GM18861 (cell line): ENCODE measurements at regions not wholly inside any gene's neighbourhood (a gene's known extent, or its start where the extent isn't known, plus 50 kb on each side); places are given as distances from the start of the nearest gene placed in this dataset.

Source experiments
- ATAC-seq: cut with Tn5 transposase; IDR thresholded peaks from one replicate; pipeline ENCODE4 v1.9.1; 2021; ENCODE audit not compliant: unreplicated experiment

DNA sequence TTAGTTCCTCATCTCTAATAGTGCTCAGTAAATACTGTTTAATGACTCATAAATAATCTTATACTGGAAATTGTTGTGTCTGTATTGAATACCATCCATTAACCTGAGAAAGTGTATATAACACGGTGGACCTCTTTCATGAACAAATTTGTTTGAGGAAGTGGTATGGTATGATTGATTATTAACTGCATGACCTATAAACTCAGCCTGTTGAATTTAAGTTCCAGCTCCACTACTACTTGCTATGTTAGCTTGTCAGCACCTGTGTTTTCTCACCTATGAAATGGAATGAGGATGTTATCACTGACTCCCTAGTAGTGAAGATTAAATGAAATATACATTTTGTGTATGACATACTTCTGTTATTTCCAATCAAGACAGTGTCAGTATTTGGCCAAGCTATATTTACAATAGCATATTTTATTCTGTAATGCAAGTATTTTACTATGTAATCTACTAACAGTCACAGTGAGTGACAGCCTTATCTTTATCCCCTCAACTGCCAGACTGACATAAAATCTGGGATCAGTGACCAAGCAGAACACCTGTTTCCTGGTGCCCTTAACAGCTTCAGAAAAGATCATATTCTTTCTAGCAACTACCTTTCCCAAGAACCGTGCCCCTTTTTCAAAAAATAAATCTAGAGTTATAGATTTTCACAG is 77.3 kb upstream of the ITGA1 start:
- peak; percentile 89 for ATAC-seq

DNA sequence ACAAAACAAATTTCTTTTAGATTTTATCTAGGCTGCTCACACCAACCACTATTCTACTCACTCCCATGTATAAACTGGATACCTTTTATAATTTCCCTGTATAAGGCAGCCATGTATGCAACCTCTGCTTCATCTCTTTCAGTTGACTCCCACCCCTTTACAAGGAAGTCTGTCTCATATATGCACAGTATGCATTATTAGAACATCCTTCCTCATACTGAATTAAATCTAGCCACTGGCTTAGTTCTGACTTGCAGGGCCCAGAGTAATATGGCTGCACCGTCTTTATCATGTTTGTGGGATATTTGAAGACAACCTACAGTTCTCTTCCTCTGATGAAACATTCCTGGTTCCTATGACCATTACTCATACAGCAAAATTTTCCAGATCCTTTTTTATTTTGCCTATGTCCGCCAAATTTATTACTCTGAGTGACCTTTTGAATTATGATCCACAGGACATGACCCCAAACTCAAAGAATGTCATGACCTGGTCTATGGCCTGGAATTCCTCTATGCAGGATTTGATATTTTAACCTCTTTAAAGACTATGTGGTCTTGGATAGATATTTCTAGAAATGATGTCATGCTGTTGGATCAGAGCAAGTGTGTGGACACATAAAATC is 76.6 kb upstream of the ITGA1 start:
- no peak for ATAC-seq

DNA sequence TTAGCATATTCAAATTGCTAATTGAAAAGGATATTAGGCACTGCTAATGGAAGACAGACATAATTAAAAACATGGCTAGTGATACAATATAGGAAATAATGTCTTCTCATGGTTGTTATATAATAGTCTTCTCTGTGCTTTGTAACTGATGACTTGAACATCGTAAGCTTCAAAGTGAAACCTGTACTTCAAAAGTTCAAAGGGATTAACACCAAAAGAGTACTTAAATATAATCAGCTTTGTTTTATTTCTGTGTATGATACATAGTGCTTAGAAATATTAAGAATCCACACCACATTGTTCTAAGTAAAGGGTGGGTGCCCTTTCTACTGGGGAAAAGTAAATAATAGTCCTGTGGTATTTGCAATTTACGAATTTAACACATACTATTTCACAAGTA is 75.4 kb upstream of the ITGA1 start:
- ATAC-seq: no peak

DNA sequence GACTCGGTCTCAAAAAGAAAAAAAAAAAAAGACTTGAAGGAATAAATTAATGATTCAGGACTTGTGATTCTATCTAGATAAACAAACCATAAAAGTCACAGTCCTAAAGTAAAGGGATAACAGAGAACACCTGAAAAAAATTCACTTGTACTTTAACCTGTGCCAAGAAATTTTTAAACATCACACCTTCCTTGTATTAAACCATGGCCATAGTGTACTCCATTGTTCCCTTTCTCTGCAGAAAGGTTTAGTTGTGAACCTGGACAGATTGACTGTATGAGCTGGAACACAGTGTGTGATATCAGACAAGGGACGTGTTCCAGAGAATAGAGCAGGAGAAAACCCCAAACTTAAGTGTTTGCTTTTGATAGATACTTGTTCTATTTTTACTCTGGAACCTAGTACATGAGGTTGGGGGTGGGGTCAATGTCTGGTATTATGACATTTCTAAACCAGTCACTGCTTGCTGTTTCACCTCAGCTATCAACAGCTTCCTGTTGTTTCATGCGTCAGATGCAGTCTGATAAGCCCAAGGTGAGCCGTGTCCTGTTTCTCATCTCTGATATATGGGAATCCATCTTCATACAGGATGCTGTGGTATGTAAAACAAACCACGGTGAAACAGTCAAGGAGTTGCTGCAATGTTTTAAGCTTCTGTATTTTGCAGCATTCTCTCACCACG is 62.5 kb upstream of the ITGA1 start:
- ATAC-seq: peak; percentile 90

DNA sequence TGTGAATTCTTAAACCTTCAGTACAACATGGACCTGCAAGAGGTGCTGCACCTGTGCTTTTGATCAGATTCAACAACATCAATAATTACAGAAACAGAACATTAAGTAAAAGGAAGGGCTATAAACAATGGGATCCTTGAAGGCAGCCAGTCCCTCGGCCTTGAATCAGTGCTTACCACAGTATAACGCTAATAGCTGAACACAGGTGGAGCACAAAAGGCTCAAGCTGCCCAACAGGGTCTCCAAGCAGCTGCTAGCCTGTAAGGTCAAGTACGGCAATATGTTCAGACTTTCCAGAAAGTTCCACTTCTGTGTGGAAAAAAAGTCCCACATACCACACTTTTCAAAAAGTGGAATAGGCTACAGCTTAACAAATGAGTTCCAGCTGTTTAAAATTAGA is 61.9 kb upstream of the ITGA1 start:
- no peak for ATAC-seq

DNA sequence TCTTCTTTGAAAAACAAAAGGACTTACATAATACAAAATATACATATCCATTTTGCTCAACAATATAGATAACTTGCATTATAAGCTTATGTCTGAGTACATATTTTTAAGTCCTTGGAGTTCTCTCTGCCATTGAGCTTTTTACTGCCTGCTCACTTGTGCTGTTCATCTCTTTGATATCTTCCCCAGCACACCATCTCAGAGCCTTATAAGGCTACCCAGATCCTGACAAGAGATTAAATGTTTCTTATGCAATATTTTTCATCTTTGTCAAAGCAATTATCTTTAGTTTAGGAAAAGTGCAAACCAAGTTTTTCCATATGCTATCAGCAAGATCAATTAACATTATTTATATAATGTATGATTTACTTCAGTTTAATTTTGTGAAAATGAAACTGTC is 60.7 kb upstream of the ITGA1 start:
- no peak for ATAC-seq

DNA sequence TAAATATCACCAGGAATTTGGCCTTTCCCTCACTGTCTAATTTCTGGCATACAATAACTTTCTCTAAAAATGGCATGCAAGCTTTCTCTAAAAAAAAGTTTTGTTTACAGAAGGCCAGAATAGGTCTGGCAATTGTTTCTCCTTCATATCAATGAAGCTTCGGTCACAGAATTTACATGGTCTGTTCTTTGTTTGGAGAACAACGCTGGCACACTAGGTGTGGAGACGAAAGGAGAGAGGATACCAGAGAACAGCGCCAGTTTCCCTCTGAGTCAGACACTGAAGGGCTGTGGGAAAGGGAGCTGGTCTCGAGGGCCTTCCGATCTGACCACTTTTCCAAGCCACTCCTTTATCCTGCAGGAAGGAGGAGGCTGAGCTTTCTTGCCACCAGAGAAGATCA is 60.1 kb upstream of the ITGA1 start:
- no peak for ATAC-seq

DNA sequence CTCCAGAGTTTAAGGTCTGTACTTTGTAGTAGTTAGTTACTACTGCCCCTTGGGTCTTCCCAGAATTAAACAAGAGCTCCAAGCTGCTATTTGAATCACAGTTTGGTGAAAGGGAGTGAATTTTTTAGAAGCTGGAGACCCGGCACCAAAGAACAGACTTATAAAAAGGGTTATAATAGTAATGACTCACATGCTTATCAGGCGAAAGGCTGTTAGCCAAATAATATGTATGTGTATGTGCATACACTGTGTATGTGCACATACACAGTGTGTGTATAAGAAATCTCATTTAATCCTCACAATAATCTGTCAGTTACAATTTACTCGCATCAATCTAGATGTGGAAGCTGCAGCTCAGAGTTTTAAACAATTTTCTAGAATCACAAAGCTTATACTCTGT is 59.5 kb upstream of the ITGA1 start:
- no peak for ATAC-seq

DNA sequence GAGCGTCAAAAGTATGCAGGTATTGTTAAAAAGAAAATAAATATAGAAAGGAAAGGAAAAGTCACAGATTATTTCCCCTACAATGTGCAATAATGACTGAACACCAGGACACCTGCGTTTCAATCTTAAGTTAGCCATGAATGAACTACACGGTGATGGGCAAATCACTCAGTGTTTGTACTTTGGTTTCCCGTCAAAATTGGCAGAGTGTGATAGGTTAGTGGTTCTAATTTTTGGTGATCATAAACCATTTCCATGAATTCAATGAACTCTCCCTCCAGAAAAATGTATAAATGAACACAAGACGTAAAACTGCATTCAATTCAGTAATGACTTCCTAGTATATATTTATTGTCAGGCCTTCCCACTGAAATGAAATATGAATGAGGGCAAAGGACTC is 59.0 kb upstream of the ITGA1 start:
- ATAC-seq: no peak

DNA sequence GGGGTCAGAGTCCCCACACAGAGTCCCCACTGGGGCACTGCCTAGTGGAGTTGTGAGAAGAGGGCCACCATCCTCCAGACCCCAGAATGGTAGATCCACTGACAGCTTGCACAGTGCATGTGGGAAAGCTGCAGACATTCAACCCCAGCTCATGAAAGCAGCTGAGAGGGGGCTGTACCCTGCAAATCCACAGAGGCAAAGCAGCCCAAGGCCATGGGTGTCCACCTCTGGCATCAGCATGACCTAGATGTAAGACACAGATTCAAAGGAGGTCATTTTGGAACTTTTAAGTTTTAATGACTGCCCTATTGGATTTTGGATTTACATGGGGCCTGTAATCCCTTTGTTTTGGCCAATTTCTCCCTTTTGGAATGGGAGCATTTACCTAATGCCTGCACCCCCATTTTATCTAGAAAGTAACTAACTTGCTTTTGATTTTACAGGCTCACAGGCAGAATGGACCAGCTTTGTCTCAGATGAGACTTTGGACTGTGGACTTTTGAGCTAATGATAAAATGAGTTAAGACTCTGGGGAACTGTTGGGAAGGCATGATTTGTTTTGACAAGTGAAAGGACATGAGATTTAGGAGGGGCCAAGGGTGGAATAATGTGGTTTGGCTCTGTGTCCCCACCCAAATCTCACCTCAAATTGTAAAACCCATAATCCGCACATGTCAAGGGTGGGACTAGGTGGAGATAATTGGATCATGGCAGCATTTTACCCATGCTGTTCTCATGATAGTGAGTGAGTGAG is 56.3 kb upstream of the ITGA1 start:
- no peak for ATAC-seq

DNA sequence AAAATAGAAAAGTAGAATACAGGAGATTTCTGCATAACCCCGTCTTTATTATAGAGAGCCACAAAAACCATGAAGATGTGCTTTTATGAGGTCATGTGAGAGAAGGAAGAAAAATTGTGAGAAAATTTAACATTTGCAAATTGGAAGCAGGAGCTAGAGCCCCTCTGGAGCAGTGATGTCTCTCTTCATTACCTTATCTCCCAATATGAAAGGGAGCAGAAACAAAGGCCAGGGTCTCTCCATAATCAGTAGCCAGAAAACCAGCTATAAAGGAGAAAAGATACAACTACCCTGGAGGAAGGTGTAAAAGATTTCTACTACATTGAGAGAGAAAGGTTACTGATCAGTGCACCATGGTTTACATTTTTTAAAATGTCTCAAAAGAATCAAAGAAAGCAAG is 53.2 kb upstream of the ITGA1 start:
- ATAC-seq: no peak

DNA sequence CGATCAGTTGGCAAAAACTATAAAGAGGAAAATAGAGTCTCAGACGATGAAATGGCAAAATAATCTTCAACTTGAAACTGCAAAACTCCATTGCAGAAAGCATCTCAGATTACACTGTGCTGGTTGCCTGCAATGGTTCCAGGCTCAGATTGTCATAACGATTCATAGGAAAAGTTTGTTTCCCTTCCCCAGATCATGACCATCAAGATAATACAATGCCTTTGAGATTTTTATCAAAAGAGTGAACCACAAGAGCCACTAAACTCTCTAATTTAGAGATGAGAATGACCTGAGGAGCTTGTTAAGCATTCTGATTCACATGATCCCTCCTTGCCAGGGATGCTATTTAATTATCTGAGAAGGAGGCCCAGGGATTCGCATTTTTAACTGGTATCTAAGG is 52.6 kb upstream of the ITGA1 start:
- ATAC-seq: no peak
